ENCODE measurements at regions not wholly inside any gene's neighbourhood (a gene's known extent, or its start where the extent isn't known, plus 50 kb on each side); places are given as distances from the start of the nearest gene placed in this dataset.

DNA sequence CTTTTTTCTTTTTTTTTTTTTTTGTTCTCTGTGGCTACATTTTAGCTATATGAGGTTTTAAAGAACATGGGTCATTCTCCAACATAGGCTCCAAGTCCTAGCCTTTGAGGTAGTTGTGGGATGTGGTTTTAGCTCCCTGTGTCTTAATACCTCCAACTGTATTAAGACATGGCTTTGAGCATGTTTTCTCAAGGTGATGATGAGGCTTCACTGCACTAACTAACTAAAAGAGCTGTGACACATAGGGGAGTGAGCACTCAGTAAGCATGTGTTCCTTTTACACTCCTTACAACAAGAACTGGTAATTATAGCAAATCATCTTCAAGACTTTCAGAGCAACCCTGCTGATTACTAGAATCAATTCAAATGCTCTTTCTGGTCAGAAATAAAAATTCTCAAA, 333.6 kb upstream of the CCNH start:
- Histone ChIP-seq H3K36me3 (ENCODE audit: insufficient read depth, low read length, poor library complexity, severe bottlenecking) (no peaks in the 10 kb centered on the region), H3K4me1 (ENCODE audit: insufficient read depth, low read length, poor library complexity, severe bottlenecking) (no peaks in the 10 kb centered on the region), H3K4me3 (ENCODE audit: low read depth, low read length, poor library complexity, severe bottlenecking) (no peak overlapping the region), H3K27ac (ENCODE audit: low read depth, low read length, poor library complexity, severe bottlenecking) (no peak overlapping the region), H3K9me3 (ENCODE audit: low read depth, low read length, poor library complexity, severe bottlenecking) (no peaks in the 10 kb centered on the region), H3K27me3 (replicated peaks; ENCODE audit: insufficient read depth, low read depth, low read length, poor library complexity) (no peaks in the 10 kb centered on the region)
- no peak for TF ChIP-seq EZH2 (IDR thresholded peaks at IDR 0.05; ENCODE audit: borderline replicate concordance, low read depth, low read length, poor library complexity, severe bottlenecking)
- TF ChIP-seq, protein P1, sequence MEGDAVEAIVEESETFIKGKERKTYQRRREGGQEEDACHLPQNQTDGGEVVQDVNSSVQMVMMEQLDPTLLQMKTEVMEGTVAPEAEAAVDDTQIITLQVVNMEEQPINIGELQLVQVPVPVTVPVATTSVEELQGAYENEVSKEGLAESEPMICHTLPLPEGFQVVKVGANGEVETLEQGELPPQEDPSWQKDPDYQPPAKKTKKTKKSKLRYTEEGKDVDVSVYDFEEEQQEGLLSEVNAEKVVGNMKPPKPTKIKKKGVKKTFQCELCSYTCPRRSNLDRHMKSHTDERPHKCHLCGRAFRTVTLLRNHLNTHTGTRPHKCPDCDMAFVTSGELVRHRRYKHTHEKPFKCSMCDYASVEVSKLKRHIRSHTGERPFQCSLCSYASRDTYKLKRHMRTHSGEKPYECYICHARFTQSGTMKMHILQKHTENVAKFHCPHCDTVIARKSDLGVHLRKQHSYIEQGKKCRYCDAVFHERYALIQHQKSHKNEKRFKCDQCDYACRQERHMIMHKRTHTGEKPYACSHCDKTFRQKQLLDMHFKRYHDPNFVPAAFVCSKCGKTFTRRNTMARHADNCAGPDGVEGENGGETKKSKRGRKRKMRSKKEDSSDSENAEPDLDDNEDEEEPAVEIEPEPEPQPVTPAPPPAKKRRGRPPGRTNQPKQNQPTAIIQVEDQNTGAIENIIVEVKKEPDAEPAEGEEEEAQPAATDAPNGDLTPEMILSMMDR (conservative IDR thresholded peaks at IDR 0.05; ENCODE audit: low read depth, low read length), result no peak
- ChIA-PET POLR2A (ENCODE audit: low non-redundant PET) (no interaction called here), CTCF (no interaction called here)
- intact Hi-C loops (cut with micrococcal nuclease; ENCODE audit: unreplicated experiment), result no loop called here
- BruUV-seq (replicated peaks), result no TSS peak
- DNase-seq (ENCODE audit: low spot score), result no peak

- H3K9me3 ChIP-seq (ENCODE audit: low read depth, low read length, poor library complexity, severe bottlenecking), result no peaks in the 10 kb centered on the region
- no peaks in the 10 kb centered on the region for H3K4me1 ChIP-seq (ENCODE audit: insufficient read depth, low read length, poor library complexity, severe bottlenecking)
- H3K36me3 ChIP-seq (ENCODE audit: insufficient read depth, low read length, poor library complexity, severe bottlenecking), result no peaks in the 10 kb centered on the region
- CTCF ChIA-PET, result no interaction called here
- TF ChIP-seq, protein P1 (conservative IDR thresholded peaks at IDR 0.05; ENCODE audit: low read depth, low read length), result no peak
- TF ChIP-seq EZH2 (IDR thresholded peaks at IDR 0.05; ENCODE audit: borderline replicate concordance, low read depth, low read length, poor library complexity, severe bottlenecking), result no peak
- no TSS peak for BruUV-seq (replicated peaks)
- no peak for DNase-seq (ENCODE audit: low spot score)
- no peak overlapping the region for H3K27ac ChIP-seq (ENCODE audit: low read depth, low read length, poor library complexity, severe bottlenecking)
- intact Hi-C loops (cut with micrococcal nuclease; ENCODE audit: unreplicated experiment), result no loop called here
- no peak overlapping the region for H3K4me3 ChIP-seq (ENCODE audit: low read depth, low read length, poor library complexity, severe bottlenecking)
- no peaks in the 10 kb centered on the region for H3K27me3 ChIP-seq (replicated peaks; ENCODE audit: insufficient read depth, low read depth, low read length, poor library complexity)
- POLR2A ChIA-PET (ENCODE audit: low non-redundant PET), result no interaction called here
Observed at GRCh38 chr5:87741881-87742280, 329.2 kb upstream of the CCNH start.

DNA sequence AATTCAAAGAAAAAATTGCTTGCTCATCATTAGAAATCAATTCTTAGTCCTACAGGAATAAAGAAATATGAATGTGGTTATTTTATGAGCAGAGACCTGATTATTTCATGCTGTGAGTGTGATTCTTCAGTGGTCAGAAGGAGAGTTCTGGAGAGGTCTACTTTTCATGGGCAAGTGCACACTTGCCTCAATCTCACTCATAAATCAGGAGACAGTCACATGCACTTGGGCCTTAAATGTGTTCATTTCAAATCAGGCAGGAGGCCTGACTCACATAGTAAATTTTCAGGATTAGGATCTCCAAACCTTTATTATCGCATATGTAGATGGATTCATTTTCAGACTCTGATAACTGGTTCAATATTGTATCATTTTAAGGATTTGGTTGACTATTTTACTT, 323.2 kb upstream of the CCNH start:
- POLR2A ChIA-PET (ENCODE audit: low non-redundant PET), result no interaction called here
- CTCF ChIA-PET, result no interaction called here
- TF ChIP-seq EZH2 (IDR thresholded peaks at IDR 0.05; ENCODE audit: borderline replicate concordance, low read depth, low read length, poor library complexity, severe bottlenecking), result no peak
- TF ChIP-seq, protein P1 (conservative IDR thresholded peaks at IDR 0.05; ENCODE audit: low read depth, low read length), result no peak
- no peak overlapping the region for H3K4me3 ChIP-seq (ENCODE audit: low read depth, low read length, poor library complexity, severe bottlenecking)
- H3K27ac ChIP-seq (ENCODE audit: low read depth, low read length, poor library complexity, severe bottlenecking), result no peak overlapping the region
- H3K36me3 ChIP-seq (ENCODE audit: insufficient read depth, low read length, poor library complexity, severe bottlenecking), result no peaks in the 10 kb centered on the region
- no peaks in the 10 kb centered on the region for H3K27me3 ChIP-seq (replicated peaks; ENCODE audit: insufficient read depth, low read depth, low read length, poor library complexity)
- no peaks in the 10 kb centered on the region for H3K4me1 ChIP-seq (ENCODE audit: insufficient read depth, low read length, poor library complexity, severe bottlenecking)
- intact Hi-C loops (cut with micrococcal nuclease; ENCODE audit: unreplicated experiment), result no loop called here
- DNase-seq (ENCODE audit: low spot score), result no peak
- BruUV-seq (replicated peaks), result no TSS peak
- H3K9me3 ChIP-seq (ENCODE audit: low read depth, low read length, poor library complexity, severe bottlenecking), result no peaks in the 10 kb centered on the region

Measured in A673 (cell line).